SJSA1 (cell line): ENCODE measurements at regions not wholly inside any gene's neighbourhood (a gene's known extent, or its start where the extent isn't known, plus 50 kb on each side); places are given as distances from the start of the nearest gene placed in this dataset.

Experiments
- DNase-seq, 2 experiments: peaks; one replicate each; pipeline ENCODE4 v3.0.0-alpha.2; 2015 to 2020; ENCODE audit warnings: low spot score in 2 of 2, low read depth in 1 of 2
- H3K27ac ChIP-seq: fragments of 250-450 bp; sonication (Bioruptor Pico); 2 replicates; pipeline ENCODE4 v1.5.1; 2020; ENCODE audit warnings: mild to moderate bottlenecking, moderate library complexity
- H3K27me3 ChIP-seq: fragments of 250-450 bp; sonication (Bioruptor Pico); replicated peaks from 2 replicates; pipeline ENCODE4 v1.5.1; 2020; ENCODE audit warnings: mild to moderate bottlenecking, moderate library complexity
- H3K36me3 ChIP-seq: fragments of 250-450 bp; sonication (Bioruptor Pico); 2 replicates; pipeline ENCODE4 v1.5.1; 2020; ENCODE audit warnings: mild to moderate bottlenecking
- H3K4me1 ChIP-seq: fragments of 250-450 bp; sonication (Bioruptor Pico); replicated peaks from 2 replicates; pipeline ENCODE4 v1.6.1; 2021; ENCODE audit warnings: mild to moderate bottlenecking
- H3K4me3 ChIP-seq: fragments of 250-450 bp; sonication (Bioruptor Pico); 2 replicates; pipeline ENCODE4 v1.5.1; 2020; ENCODE audit warnings: mild to moderate bottlenecking
- H3K9me3 ChIP-seq: fragments of 250-450 bp; sonication (Bioruptor Pico); replicated peaks from 2 replicates; pipeline ENCODE4 v1.5.1; 2020; ENCODE audit warnings: mild to moderate bottlenecking

DNA sequence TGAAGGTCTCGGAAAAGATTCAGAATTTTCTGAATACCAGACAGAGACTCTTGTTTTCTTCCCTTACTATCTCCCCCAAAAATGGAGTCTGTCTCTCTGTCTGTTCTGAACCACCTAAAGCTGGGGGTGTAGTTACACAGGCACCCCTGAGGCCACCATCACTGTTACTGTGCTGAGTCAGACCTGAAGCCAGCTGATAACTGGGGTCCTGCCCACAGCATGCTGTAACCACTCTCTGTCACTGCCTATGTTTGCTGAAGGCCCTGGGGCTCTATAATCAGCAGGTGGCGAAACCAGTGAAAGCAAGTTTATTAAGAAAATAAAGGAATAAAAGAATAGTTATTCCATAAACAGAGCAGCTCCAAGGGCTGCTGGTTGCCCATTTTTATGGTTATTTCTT lies 575.2 kb upstream of the POT1 start:
- Histone ChIP-seq H3K4me1 (no peaks in the 10 kb centered on the region), H3K27ac (no peak overlapping the region), H3K36me3 (no peaks in the 10 kb centered on the region), H3K4me3 (no peak overlapping the region), H3K9me3 (no peaks in the 10 kb centered on the region), H3K27me3 (no peaks in the 10 kb centered on the region)
- no peak for DNase-seq

DNA sequence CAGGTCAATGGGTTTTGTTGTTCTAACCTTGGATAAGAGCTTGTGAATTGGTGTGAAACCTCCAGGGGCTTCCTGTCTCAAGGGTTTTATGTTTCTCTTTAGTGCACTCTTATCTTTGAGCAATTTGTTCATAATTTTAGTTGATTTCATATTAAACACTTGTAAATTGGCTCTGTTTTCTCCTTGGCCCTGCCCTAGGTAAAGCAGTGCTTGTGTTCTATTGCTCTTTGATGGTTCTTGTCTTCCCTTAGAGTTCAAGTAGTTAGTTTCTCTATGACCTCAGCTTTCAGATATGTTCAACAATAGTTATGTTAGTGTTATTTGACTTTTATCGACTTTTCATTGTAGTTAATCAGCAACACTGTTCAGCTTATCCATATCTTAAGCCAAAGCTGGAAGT lies 566.4 kb upstream of the POT1 start:
- H3K36me3 ChIP-seq = no peaks in the 10 kb centered on the region
- no peak overlapping the region for H3K4me3 ChIP-seq
- no peaks in the 10 kb centered on the region for H3K9me3 ChIP-seq
- H3K27ac ChIP-seq = no peak overlapping the region
- no peaks in the 10 kb centered on the region for H3K4me1 ChIP-seq
- H3K27me3 ChIP-seq = no peaks in the 10 kb centered on the region
- no peak for DNase-seq

GRCh38 chr7:125492521-125492920 lies 562.9 kb upstream of the POT1 start:
- H3K36me3 ChIP-seq = no peaks in the 10 kb centered on the region
- no peaks in the 10 kb centered on the region for H3K4me1 ChIP-seq
- no peak overlapping the region for H3K4me3 ChIP-seq
- H3K27me3 ChIP-seq = no peaks in the 10 kb centered on the region
- H3K9me3 ChIP-seq = no peaks in the 10 kb centered on the region
- no peak overlapping the region for H3K27ac ChIP-seq
- no peak for DNase-seq

- Histone ChIP-seq H3K4me3 (no peak overlapping the region), H3K27me3 (no peaks in the 10 kb centered on the region), H3K9me3 (no peaks in the 10 kb centered on the region), H3K27ac (no peak overlapping the region), H3K36me3 (no peaks in the 10 kb centered on the region), H3K4me1 (no peaks in the 10 kb centered on the region)
- DNase-seq = no peak
Measured at GRCh38 chr7:125491137-125491536, 561.5 kb upstream of the POT1 start.

GRCh38 chr7:125490167-125490566 lies 560.5 kb upstream of the POT1 start:
- no peak for DNase-seq
- H3K4me1 ChIP-seq = no peaks in the 10 kb centered on the region
- no peaks in the 10 kb centered on the region for H3K36me3 ChIP-seq
- H3K4me3 ChIP-seq = no peak overlapping the region
- no peaks in the 10 kb centered on the region for H3K27me3 ChIP-seq
- no peaks in the 10 kb centered on the region for H3K9me3 ChIP-seq
- H3K27ac ChIP-seq = no peak overlapping the region

DNA sequence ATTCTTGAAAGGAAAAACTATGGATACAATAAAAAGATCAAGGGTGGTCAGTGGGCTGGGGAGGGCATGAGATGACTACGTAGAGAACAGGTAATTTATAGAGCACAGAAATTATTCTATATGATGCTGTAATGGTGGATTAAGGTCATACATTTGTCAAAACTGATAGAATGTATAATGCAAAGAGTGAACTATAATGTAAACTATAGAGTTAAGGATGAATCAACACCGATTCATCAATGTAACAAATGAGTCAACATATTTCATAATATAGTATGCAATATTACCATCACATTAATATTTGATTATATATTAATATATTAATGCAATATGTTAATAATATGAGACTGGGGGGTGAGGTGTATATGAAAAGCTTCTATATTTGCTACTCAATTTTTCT lies 555.6 kb upstream of the POT1 start:
- Histone ChIP-seq H3K36me3 (no peaks in the 10 kb centered on the region), H3K4me3 (no peak overlapping the region), H3K27ac (no peak overlapping the region), H3K9me3 (no peaks in the 10 kb centered on the region), H3K27me3 (no peaks in the 10 kb centered on the region), H3K4me1 (no peaks in the 10 kb centered on the region)
- DNase-seq = no peak

DNA sequence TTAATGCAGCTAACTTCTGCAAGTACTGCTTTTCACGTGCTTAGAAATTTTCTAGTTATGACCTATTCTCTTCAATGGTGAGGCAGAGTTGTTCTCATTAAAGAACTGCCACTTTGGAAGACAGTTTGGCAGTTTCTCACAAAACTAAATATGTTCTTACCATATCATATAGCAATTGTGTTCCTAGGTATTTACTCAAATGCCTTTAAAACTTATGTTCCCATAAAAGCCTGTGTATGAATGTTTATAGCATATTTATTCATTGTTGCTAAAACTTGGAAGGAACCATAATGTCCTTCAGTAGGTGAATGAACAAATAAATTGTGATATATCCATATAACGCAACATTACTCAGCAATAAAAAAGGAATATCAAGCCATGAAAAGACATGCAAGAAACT lies 555.1 kb upstream of the POT1 start:
- Histone ChIP-seq H3K4me1 (no peaks in the 10 kb centered on the region), H3K4me3 (no peak overlapping the region), H3K27me3 (no peaks in the 10 kb centered on the region), H3K36me3 (no peaks in the 10 kb centered on the region), H3K9me3 (no peaks in the 10 kb centered on the region), H3K27ac (no peak overlapping the region)
- no peak for DNase-seq

DNA sequence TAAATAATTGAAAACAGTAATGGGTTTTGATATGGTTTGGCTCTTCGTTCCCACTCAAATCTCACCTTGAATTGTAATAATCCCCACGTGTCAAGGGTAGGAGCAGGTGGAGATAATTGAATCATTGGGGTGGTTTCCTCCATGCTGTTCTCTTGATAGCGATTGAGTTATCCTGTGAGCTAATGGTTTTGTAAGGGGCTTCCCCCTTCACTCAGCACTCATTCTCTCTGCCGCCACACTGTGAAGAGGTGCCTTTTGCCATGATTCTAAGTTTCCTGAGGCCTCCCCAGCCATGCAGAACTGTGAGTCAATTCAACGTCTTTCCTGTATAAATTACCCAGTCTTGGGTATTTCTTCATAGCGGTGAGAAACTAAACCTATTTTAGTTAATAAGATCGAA lies 551.7 kb upstream of the POT1 start:
- H3K36me3 ChIP-seq = no peaks in the 10 kb centered on the region
- H3K9me3 ChIP-seq = no peaks in the 10 kb centered on the region
- no peak for DNase-seq
- H3K4me3 ChIP-seq = no peak overlapping the region
- H3K4me1 ChIP-seq = no peaks in the 10 kb centered on the region
- no peak overlapping the region for H3K27ac ChIP-seq
- H3K27me3 ChIP-seq = no peaks in the 10 kb centered on the region

GRCh38 chr7:125480762-125481161 lies 551.1 kb upstream of the POT1 start:
- Histone ChIP-seq H3K9me3 (no peaks in the 10 kb centered on the region), H3K27ac (no peak overlapping the region), H3K27me3 (no peaks in the 10 kb centered on the region), H3K4me3 (no peak overlapping the region), H3K36me3 (no peaks in the 10 kb centered on the region), H3K4me1 (no peaks in the 10 kb centered on the region)
- DNase-seq = no peak

GRCh38 chr7:125468855-125469174 lies 539.2 kb upstream of the POT1 start:
- no peak for DNase-seq
- Histone ChIP-seq H3K36me3 (no peaks in the 10 kb centered on the region), H3K27me3 (no peaks in the 10 kb centered on the region), H3K27ac (no peak overlapping the region), H3K9me3 (0 out of 2 replicates have a peak, but pooled peaks cover 2% of the 10 kb centered on the region), H3K4me3 (no peak overlapping the region), H3K4me1 (no peaks in the 10 kb centered on the region)

GRCh38 chr7:125467996-125468854 lies 538.6 kb upstream of the POT1 start:
- 0 out of 2 replicates have a peak, but pooled peaks cover 2% of the 10 kb centered on the region for H3K9me3 ChIP-seq
- H3K27me3 ChIP-seq = no peaks in the 10 kb centered on the region
- no peaks in the 10 kb centered on the region for H3K36me3 ChIP-seq
- no peaks in the 10 kb centered on the region for H3K4me1 ChIP-seq
- no peak overlapping the region for H3K27ac ChIP-seq
- DNase-seq = no peak
- no peak overlapping the region for H3K4me3 ChIP-seq

DNA sequence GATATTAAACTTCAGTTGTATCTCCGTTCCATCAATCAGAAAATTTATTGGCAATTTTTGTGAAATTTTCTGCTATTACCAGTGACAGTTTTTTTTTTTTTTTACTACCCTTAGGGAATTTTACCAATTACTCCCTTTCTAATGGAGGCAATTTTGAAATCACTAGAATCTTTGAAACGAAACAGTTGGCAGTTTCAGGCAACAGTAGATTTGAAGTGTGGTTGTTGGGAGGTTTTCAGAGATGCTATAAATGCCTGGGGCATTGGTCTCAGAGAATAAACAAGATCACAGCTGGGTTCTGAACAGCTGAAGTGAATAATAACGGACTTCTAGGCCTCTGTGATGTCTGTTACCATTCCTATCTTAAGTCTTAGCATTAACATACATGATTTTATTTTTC lies 535.9 kb upstream of the POT1 start:
- DNase-seq = no peak
- Histone ChIP-seq H3K36me3 (no peaks in the 10 kb centered on the region), H3K4me1 (no peaks in the 10 kb centered on the region), H3K4me3 (no peak overlapping the region), H3K27ac (no peak overlapping the region), H3K27me3 (no peaks in the 10 kb centered on the region), H3K9me3 (no peaks in the 10 kb centered on the region)

GRCh38 chr7:125462615-125463014 lies 533.0 kb upstream of the POT1 start:
- H3K4me3 ChIP-seq = no peak overlapping the region

DNA sequence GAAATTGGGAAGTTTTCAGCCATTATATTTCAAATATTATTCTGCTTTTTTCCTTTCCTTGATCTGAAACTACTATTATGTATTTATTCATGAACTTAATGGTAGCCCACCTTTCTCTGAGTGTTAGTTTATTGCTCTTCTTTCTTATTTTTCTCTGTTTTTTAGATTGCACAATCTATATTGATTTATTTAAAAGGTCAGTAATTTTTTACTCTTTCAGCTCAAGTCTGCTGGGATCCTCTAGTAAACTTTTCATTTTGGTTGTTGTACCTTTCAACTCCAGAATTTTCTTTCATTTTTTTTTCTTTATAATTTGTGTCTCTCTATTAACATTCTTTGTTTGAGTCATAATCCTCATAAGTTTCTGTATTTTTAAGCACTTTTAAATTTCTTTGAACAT lies 529.4 kb upstream of the POT1 start:
- Histone ChIP-seq H3K36me3 (no peaks in the 10 kb centered on the region), H3K4me1 (no peaks in the 10 kb centered on the region), H3K27ac (no peak overlapping the region), H3K4me3 (no peak overlapping the region), H3K9me3 (no peaks in the 10 kb centered on the region; the same call in 1 of the 2 replicates), H3K27me3 (no peaks in the 10 kb centered on the region)
- DNase-seq = no peak

More at GRCh38 chr7:125462615-125463014, 533.0 kb upstream of the POT1 start:
- no peak overlapping the region for H3K27ac ChIP-seq
- DNase-seq = no peak
- H3K36me3 ChIP-seq = no peaks in the 10 kb centered on the region
- no peaks in the 10 kb centered on the region for H3K27me3 ChIP-seq
- no peaks in the 10 kb centered on the region for H3K9me3 ChIP-seq
- H3K4me1 ChIP-seq = no peaks in the 10 kb centered on the region

GRCh38 chr7:125450749-125451148 lies 521.1 kb upstream of the POT1 start:
- Histone ChIP-seq H3K27ac (no peak overlapping the region), H3K4me3 (no peak overlapping the region), H3K4me1 (no peaks in the 10 kb centered on the region)

More at GRCh38 chr7:125450749-125451148, 521.1 kb upstream of the POT1 start:
- DNase-seq = no peak
- H3K9me3 ChIP-seq = no peaks in the 10 kb centered on the region
- H3K27me3 ChIP-seq = no peaks in the 10 kb centered on the region
- H3K36me3 ChIP-seq = no peaks in the 10 kb centered on the region
